ENCODE measurements at regions not wholly inside any gene's neighbourhood (a gene's known extent, or its start where the extent isn't known, plus 50 kb on each side); places are given as distances from the start of the nearest gene placed in this dataset.
"Not testable (repeated sequence)": the region's sequence is repeated elsewhere in the genome, so short reads cannot be mapped to it uniquely, and the experiment has no call there.

DNA sequence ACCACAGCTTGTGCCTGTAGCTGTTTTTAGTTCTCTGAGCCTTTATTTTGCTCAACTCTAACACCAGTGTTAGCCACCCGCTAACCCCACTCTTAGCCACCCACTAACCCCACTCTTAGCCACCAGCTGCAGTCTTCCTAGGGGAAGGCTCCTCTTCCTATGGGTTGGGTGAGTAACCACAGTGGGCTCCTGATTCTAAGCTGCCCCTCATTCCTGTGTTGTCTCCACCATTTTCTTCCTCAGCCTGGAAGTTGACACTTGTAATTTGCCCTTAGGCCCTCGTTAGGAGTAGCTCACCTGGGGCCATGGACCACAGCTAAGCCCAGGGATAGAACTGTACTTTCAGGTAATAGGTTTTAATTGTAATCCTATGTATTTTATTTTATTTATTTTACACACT is 782.9 kb upstream of the TPTE start:
- intact Hi-C loops (cut with DNase I) = no loop called here
- Histone ChIP-seq H3K36me3 (no peaks in the 10 kb centered on the region), H3K27me3 (no peaks in the 10 kb centered on the region), H3K27ac (no peak overlapping the region), H3K9me3 (no peaks in the 10 kb centered on the region), H3K4me3 (replicated peaks in 1 of 3) (no peak overlapping the region), H3K4me1 (no peaks in the 10 kb centered on the region)
- DNase-seq = no peak
- TF ChIP-seq POLR2A (IDR thresholded peaks at IDR 0.05) = no peak
- TF ChIP-seq, protein P1, sequence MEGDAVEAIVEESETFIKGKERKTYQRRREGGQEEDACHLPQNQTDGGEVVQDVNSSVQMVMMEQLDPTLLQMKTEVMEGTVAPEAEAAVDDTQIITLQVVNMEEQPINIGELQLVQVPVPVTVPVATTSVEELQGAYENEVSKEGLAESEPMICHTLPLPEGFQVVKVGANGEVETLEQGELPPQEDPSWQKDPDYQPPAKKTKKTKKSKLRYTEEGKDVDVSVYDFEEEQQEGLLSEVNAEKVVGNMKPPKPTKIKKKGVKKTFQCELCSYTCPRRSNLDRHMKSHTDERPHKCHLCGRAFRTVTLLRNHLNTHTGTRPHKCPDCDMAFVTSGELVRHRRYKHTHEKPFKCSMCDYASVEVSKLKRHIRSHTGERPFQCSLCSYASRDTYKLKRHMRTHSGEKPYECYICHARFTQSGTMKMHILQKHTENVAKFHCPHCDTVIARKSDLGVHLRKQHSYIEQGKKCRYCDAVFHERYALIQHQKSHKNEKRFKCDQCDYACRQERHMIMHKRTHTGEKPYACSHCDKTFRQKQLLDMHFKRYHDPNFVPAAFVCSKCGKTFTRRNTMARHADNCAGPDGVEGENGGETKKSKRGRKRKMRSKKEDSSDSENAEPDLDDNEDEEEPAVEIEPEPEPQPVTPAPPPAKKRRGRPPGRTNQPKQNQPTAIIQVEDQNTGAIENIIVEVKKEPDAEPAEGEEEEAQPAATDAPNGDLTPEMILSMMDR (IDR thresholded peaks at IDR 0.05) = no peak
- WGBS, 2 donors = 37 to 39% methylated on average over 2 of the region's 2 CpGs

DNA sequence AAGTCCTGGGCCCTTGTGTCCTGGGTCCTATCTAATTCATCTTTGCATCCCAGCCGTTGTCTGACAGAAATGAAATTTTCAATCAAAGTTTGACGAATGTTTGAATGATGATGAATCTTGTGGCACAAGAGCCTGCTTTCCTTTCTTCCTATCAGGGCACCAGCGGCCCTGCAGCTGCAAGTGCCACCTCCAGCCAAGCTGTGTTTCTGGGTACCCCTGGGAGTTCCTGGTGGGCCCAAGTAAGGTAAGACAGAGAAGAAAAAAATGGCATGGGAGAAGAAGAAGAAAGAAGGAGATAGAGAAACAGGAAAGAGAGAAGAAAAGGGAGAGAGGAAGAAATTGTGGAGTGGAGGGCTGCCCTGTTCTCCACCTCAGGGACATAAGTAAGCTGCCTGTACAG is 782.1 kb upstream of the TPTE start:
- DNase-seq = no peak
- H3K4me1 ChIP-seq = no peaks in the 10 kb centered on the region
- no peaks in the 10 kb centered on the region for H3K9me3 ChIP-seq
- intact Hi-C loops (cut with DNase I) = no loop called here
- H3K36me3 ChIP-seq = no peaks in the 10 kb centered on the region
- no peak overlapping the region for H3K4me3 ChIP-seq (replicated peaks in 1 of 3)
- TF ChIP-seq, protein P1 (IDR thresholded peaks at IDR 0.05) = no peak
- no peak for TF ChIP-seq POLR2A (IDR thresholded peaks at IDR 0.05)
- 53 to 55% methylated on average over 3 of the region's 3 CpGs for WGBS, 2 donors
- no peaks in the 10 kb centered on the region for H3K27me3 ChIP-seq
- no peak overlapping the region for H3K27ac ChIP-seq

DNA sequence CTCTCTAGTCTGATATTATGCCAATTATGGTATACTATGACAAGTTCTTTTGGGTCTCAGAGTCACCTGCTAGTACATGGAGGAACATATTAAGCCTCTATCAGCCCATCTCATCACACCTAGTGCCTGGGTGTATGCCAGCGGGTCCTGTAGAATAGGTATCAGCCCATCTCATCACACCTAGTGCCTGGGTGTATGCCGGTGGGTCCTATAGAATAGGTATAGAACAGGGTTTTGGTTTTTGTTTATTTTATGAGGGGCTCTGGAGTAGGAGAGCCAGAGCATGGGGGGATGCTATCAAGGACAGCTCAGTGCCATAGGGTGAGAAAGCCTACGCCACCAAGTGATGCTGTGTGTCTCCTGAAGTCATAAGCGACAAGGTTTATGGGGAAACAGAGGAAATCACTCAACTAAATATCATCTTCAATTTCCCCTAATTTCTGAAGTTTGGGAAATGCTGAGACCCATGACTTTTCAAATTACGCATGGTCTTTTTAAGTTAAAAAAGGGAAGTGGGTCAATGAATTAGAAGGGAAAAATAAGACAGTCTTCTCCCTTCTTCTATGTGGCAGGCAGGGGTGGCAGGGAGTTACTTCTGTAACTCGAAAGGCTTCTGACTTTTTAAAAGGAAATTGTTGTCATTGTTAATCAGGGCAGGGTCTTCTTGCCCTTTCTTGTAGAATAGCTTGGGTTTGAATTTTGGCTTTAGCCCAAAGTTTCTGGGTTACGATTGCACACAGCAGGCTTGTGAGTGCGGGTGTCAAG is 781.0 kb upstream of the TPTE start:
- 65% methylated on average over 8 of the region's 8 CpGs for WGBS, 2 donors
- H3K27ac ChIP-seq; intact Hi-C loops (cut with DNase I); H3K36me3 ChIP-seq; H3K4me1 ChIP-seq; H3K9me3 ChIP-seq; DNase-seq; H3K4me3 ChIP-seq (replicated peaks in 1 of 3); H3K27me3 ChIP-seq: not testable (repeated sequence)

DNA sequence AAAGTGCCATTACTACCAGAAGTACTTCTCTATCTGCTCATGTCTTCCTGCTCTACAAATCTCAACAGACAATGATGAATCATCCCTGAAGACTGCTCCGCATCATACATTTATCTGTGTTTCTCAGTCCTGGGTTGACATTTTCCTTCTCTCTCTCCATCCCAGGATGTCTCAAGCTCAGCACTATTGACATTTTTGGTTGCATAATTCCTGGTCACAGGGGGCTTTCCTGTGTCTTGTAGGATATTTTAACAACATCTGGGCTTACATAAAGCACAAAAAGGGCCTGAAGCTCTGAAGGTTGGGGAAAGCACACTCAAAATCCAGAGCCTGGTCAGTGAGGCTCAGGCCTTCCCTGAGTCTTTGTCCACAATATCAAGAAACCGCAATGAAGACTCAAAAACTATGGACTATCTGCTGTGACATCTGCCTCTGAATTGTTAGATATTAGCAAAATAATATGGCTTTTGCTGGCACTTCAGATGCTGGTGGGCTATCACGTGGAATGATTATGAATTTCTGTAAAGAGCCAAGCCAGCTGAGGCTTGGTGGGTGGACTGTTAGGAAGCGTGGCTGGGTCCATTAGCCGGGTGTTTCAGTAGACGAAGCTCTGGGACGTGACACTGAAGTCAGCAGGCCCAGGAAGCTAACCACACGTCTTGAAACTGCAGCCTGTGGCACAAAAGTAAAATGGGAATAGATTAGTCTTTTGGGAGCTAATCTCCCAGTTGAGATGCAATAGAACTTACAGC is 780.2 kb upstream of the TPTE start:
- H3K27ac ChIP-seq; H3K4me1 ChIP-seq; DNase-seq; H3K9me3 ChIP-seq; H3K27me3 ChIP-seq; intact Hi-C loops (cut with DNase I); H3K36me3 ChIP-seq; H3K4me3 ChIP-seq (replicated peaks in 1 of 3): not testable (repeated sequence)
- WGBS, 2 donors = 68 to 72% methylated on average over 8 of the region's 8 CpGs

DNA sequence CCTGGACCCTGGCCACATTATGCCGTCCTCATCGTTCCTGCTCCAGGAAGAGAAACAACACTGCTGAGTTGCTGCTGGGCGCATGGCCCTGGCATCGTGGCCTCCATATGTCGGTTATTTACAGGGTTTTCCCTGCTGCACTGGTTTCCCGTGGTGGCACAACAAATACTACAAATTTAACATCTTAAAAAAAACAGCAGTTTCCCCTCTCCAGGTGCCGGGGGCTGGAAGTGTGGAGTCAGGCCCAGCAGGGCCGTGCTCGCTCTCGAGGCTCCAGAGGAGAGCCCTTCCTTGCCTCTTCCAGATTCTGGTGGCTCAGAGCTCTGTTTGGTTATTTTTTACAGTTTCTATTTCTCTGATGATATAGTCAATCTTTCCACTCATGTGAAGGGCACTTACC is 777.8 kb upstream of the TPTE start:
- intact Hi-C loops (cut with DNase I); H3K9me3 ChIP-seq; H3K27me3 ChIP-seq; H3K36me3 ChIP-seq; DNase-seq; H3K4me1 ChIP-seq; H3K4me3 ChIP-seq (replicated peaks in 1 of 3); H3K27ac ChIP-seq: not testable (repeated sequence)
- WGBS, 2 donors = 78 to 81% methylated on average over 10 of the region's 10 CpGs

DNA sequence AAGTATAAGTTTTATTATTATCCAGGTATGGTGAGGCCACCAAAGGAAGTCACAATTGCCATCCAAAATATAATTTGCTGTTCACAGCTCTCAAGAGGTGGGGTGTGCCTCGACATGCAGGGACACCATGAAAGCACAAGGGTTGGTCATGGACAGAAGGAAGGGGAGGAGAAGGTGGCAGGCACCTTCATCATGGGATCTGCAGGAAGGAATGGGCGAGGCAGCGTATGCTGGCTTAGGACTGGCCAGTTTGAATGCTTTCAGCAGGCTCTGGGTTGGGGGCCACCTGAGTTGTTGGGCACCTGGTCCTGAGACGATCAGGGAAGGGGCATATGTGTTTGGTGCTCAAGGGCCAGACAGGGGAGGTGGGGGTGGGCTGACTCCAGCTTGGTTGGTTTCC is 777.2 kb upstream of the TPTE start:
- intact Hi-C loops (cut with DNase I); H3K4me1 ChIP-seq; H3K9me3 ChIP-seq; H3K27me3 ChIP-seq; H3K4me3 ChIP-seq (replicated peaks in 1 of 3); H3K27ac ChIP-seq; DNase-seq; H3K36me3 ChIP-seq: not testable (repeated sequence)
- WGBS, 2 donors = 36 to 49% methylated on average over 4 of the region's 4 CpGs

DNA sequence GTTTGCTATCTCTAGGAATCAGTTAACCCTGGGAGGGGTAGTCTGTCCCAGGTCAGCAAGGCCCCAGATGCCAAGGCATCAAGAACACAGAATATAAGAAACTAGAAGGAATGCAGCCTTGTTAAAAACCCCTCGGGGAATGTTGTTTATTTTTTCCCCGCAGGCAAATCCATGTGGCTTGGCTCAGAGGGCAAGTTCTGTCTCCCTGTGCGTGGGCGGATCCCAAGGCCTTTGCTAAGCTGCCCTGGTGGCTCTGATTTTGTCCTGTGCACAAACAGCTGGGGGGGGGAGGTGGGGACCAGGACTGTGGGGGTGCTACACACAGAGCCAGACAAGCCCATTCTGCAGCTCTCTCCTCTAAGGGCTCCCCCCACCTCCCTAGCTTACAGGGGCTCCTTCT is 776.8 kb upstream of the TPTE start:
- 59 to 63% methylated on average over 4 of the region's 4 CpGs for WGBS, 2 donors

DNA sequence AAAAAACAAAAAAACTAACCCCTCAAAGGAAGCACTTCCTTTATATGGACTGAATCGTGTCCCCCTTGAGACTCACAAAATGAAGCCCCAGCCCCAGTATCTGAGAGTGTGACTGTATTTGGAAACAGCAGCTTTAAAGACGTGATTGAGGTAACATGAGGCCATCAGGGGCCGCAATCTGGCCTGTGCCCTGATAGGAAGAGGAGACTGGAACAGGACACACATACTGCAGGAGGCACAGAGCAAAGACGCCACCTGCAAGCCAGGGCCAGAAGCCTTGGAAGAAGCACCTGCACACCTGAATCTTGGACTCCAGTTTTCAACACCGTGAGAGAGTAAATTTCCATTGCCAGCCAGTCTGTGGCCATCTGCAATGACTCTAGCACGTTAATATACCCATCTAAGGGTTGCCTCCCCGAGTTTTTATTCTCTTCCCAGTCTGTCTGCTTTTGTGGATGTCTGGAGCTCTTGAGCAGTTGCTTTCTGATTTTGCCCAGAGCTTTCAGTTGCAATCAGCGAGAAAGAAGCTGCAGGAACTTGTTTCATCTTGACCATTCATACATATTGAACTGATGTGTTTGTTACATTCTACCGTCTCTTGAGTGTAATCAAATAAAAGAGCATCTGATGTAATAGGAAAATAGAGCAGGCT is 775.8 kb upstream of the TPTE start:
- H3K36me3 ChIP-seq; intact Hi-C loops (cut with DNase I); DNase-seq; H3K4me1 ChIP-seq; H3K27me3 ChIP-seq; H3K9me3 ChIP-seq; H3K4me3 ChIP-seq (replicated peaks in 1 of 3); H3K27ac ChIP-seq: not testable (repeated sequence)
- WGBS, 2 donors = 47 to 54% methylated on average over 9 of the region's 9 CpGs

More for the DNA sequence above, 776.8 kb upstream of the TPTE start:
- H3K36me3 ChIP-seq; H3K27ac ChIP-seq; H3K27me3 ChIP-seq; H3K9me3 ChIP-seq; intact Hi-C loops (cut with DNase I); H3K4me3 ChIP-seq (replicated peaks in 1 of 3); H3K4me1 ChIP-seq; DNase-seq: not testable (repeated sequence)

DNA sequence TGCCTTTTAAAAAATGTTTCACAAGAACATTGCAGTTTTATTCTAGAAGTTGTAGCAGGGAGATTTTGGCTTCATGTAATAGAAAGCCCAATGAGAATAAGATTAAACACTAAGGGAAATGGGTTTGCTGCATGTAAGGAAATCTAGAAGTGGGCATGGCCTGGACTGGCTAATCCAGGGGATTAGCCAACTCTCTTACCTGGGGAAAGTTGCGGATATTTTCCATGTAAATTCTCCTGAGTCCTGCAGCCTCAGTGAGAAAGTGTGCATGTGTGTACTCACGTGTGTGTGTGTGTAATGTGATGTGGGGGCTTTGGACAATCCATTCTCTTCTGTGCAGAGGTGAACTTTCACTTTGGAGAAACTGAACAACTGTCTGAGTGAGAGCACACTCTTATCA is 775.1 kb upstream of the TPTE start:
- H3K9me3 ChIP-seq; H3K36me3 ChIP-seq; H3K27me3 ChIP-seq; H3K4me1 ChIP-seq; H3K27ac ChIP-seq; DNase-seq; H3K4me3 ChIP-seq (replicated peaks in 1 of 3); intact Hi-C loops (cut with DNase I): not testable (repeated sequence)
- 29 to 46% methylated on average over 2 of the region's 2 CpGs for WGBS, 2 donors

DNA sequence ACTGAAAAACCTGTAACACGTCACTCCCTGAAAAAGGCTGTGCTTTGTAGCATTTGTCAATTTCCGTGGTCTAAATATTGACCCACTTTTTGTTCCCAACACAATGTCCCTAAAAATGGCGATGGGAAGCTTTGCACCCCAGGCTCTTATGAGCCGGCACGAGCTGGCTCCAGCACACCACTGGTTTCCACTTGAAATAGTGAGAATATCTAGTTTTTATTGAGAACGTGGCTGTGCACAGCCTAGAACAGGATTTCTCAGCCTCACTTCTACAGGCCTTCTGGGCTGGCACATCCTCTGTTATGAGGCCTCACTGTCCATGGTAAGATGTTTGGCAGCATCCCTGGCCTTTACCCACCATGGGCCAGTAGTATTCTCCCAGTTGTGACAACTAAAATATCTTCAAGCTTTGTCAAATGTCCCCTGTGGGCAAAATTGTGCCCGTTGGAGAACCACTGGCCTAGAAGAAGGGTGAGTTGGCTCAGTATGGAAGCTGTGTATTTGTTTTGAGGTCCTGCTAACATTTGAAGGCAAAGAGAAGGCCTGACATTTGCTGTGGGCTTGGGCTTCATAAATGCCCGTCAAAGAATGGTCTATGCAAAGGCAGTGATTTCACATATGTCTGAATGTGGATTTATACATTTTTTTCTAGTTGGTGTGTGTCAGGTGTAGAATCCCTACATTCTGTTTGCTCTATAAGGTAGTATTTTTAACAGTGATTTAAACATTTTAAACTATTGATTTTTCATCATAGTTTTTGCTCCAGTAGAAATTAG is 774.4 kb upstream of the TPTE start:
- not testable (repeated sequence) for DNase-seq

More for the DNA sequence above, 774.4 kb upstream of the TPTE start:
- intact Hi-C loops (cut with DNase I); H3K36me3 ChIP-seq; H3K4me3 ChIP-seq (replicated peaks in 1 of 3); H3K27me3 ChIP-seq; H3K27ac ChIP-seq; H3K9me3 ChIP-seq; H3K4me1 ChIP-seq: not testable (repeated sequence)
- 53 to 57% methylated on average over 8 of the region's 8 CpGs for WGBS, 2 donors

Measured in thyroid gland (tissue), 4 donors.